GM21528 (cell line): ENCODE measurements at regions not wholly inside any gene's neighbourhood (a gene's known extent, or its start where the extent isn't known, plus 50 kb on each side); places are given as distances from the start of the nearest gene placed in this dataset.
"Not testable (repeated sequence)": the region's sequence is repeated elsewhere in the genome, so short reads cannot be mapped to it uniquely, and the experiment has no call there.

Experiments
- ATAC-seq: cut with Tn5 transposase; IDR thresholded peaks from one replicate; pipeline ENCODE4 v1.9.1; 2021; ENCODE audit warnings: mild to moderate bottlenecking, moderate library complexity; ENCODE audit not compliant: unreplicated experiment, low FRiP score

DNA sequence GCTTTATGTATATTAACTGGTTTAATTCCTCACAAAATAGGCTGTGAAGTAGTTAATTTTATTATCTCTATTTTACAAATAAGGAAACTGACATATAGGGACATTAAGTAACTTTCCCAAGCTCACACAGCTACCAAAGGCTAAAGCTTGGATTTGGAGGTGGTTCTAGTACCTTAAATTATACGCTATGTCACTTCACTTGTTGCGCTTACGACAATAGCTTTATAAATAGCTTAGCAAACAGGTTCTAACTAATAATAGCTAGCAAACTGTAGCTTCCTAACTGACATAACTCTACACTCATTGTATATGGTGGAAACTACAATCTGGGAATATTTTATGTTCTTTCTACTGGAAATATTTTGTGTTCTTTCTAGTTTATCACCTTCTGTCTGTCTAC lies 666.4 kb upstream of the CPEB2 start:
- ATAC-seq = no peak

DNA sequence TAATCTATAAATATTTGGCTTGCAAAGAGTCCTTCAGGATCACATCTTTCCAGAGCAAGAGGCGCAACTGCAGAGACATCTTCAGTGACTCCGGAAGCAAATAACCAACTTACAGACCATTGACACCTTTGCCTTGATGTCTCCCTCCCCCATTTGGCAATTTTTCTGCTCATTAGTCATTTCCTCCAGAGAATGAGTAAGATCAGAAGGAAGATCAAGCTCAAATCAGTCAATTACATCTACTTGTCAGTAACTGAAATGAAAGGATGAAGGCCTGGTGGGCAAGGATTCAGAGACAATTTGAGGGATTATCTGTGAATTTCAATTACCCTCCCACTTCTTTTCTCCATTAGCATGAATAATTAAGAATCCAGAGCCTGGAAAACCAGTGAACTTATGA lies 665.6 kb upstream of the CPEB2 start:
- no peak for ATAC-seq

DNA sequence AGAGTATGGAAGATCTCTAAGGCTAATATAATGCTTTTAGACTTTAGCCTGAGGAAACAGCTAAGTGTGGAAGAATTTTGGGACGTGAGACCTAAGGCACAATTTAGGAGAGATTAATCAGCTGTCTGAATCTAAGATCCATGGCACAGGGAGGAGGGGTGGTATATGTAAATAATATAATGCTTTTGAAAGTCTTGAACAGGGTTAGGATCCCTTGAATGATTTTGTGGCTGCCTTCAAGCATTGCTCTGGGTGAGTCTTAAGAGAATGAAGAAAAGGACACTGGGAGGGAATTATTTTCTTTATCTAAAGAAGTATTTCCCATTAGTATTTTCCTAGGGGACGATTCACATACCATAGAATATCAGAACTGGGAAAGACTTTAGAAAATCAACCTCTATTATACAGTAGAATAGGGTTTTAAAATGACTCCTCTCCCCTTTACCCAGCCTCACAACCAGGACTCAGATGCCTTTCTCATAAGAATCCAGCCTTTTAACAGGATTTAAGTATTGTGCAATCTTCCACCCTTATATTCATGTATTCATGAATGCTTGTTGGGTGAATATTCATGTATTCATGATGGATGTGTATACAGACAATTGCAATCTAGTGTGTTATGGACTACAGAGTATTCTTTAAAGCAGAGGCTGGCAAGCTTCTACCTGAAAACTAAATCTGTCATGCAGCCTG lies 664.2 kb upstream of the CPEB2 start:
- no peak for ATAC-seq

DNA sequence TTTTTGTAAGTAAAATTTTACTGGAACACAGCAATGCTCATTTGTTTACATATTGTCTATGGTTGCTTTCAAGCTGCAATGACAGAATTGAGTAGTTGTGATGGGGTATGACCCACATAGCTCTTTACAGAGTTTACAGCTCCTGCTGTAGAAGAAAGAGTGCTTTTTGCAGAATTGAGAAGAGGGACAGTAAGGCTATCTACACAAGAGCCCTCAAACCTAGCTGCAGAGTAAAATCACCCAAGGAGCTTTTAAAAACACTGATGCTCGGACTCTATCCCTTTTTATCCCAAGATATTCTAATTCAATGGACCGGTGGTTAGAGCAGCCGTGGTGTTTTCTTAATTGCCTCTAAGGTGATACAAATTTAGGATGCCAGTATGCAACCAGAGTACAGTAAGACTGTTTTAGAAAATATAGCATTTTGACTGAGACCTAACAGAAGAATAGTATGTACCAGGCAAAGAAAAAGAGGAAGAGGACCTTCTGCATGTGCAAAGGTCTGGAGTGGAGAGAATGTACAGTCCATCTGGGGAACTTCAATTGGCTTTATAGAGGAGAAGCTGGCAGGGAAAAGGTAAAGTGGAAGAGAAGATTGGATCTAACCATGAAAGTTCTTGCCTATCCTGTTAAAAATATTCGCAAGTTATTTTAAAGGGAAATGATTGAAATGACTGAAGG lies 663.6 kb upstream of the CPEB2 start:
- ATAC-seq = no peak

DNA sequence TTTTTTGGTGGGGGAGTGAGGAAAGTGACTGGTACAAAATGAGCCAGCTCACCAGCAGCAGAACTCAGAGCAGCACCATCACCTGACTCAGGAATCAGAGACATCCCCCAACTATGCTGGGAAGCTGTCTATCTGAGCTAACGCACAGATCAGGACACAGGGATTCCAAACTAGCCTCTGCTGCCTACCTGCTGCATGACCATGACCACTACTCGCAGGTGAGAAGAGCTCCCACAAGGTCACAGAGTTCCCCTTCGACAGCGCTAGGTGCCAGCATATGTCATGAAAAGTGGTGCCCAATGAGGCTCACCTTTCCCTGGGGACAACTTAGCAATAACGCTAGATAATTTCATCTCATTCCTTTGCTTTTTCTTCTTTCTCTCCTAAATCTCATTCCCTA lies 662.6 kb upstream of the CPEB2 start:
- no peak for ATAC-seq

DNA sequence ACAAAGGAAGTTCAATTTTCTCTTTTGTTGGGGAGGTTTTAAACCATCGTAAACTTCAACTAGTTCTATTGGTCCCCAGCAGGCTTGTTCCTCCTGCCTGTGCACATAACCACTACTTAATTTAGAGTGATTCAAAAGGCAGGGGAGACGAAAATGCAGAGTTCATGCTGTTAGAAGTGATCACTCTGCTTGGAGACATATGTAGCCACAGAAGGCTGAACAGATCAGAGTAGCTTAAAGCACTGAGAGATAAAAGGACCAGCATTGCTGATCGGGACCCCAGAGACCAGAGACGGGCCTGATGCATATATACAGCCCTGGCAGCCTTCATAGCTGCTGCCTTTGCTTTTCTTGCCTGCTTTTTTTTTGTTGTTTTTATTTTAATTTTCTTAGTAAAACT lies 662.0 kb upstream of the CPEB2 start:
- no peak for ATAC-seq

DNA sequence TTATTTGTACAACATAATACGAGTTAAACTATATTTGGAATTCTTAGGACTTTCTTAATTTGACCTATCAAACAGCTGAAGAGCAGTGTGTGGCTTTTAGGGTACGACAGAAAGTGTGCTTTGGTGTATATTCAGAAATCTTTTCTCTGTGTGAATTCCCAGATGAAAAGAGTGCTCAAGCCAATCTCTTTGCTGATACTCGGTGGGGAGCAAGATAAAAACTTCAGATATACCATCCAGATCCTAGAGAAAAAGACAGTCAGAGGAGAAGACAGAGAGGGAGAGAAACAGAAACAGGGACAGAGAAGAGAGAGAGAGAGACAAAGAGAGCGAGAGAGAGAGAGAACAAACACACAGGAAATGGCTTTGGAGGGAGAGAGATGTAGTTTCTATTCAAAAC lies 658.3 kb upstream of the CPEB2 start:
- no peak for ATAC-seq

DNA sequence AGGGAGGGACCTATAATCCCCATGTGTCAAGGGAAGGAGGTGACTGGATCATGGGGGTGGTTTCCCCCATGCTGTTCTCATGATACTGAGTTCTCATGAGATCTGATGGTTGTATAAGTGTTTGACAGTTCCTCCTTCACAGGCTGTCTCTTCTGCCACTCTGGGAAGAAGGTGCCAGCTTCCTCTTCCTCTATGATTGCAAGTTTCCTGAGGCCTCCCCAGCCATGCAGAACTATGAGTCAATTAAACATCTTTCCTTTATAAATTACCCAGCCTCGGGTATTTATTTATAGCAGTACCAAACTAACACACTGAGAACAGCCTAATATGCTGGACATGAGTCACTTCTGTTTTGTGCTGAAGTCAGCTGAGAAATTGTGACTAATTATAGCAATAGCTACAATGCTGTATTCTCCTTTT lies 656.9 kb upstream of the CPEB2 start:
- ATAC-seq = no peak

DNA sequence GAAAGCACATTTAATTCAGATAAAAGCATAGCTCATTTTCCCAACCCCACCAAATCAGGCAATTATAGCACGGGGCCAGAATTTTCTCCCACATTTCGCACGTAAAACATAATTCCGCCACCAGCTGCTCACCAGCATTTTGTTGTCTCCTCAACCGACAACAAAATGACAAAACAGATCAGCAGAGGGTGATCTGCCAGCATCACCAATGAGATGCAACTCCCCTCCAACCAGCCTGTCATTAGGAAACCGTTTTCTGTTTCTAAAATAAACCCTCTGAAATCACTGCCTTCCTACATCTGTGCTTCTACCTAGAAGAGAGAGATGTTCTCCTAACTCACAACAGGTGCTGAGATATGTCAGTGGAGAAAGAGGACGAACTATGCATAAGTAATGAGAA lies 654.8 kb upstream of the CPEB2 start:
- no peak for ATAC-seq

DNA sequence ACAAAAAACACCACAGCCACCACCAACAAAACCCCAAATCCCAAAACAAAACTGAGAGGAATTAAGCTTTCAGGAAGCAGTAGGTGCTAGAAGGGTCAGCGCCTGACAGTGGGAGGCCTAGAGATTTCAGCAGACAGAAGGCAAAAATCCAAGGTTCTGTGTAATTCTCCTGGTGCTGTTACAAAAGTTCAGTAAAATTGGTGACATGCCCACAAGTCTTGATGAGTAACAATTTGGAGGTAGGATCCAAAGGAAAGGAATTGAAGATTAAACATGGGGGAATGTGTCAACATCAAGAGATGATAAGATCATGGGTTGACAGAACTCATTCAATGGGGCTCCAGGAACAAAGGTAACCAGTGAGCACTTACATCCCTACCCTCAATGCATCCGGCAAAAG lies 653.8 kb upstream of the CPEB2 start:
- ATAC-seq = no peak

DNA sequence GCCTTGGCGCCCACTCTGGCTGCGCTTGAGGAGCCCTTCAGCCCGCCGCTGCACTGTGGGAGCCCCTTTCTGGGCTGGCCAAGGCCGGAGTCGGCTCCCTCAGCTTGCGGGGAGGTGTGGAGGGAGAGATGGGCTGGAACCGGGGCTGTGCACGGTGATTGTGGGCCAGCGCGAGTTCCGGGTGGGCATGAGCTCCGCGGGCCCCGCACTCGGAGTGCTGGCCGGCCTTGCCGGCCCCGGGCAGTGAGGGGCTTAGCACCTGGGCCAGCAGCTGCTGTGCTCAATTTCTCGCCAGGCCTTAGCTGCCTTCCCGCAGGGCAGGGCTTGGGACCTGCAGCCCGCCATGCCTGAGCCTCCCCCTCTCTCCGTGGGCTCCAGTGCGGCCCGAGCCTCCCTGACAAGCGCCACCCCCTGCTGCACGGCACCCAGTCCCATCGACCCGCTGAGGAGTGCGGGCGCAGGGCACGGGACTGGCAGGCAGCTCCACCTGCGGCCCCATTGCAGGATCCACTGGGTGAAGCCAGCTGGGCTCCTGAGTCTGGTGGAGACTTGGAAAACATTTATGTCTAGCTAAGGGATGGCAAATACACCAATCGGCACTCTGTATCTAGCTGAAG lies 643.6 kb upstream of the CPEB2 start:
- ATAC-seq = not testable (repeated sequence)

DNA sequence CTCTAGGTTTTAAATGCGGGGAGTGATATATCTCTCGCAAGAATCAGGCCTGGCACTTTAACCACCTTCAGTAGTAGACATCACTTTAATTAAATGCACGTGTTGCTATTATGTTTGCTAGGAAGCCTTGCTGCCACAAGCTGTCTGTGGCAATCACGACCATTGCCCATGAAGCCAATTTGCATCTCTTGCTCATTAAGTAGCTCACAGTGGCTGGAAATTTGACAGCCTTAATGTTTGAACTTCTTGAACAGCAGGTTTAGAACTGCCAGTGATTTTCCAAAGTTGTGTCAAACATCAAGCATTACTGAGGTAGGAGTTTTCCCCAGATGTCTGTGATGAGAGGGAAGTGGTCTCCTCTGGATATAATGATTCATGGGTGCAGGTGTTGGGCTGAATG lies 642.3 kb upstream of the CPEB2 start:
- ATAC-seq = no peak

DNA sequence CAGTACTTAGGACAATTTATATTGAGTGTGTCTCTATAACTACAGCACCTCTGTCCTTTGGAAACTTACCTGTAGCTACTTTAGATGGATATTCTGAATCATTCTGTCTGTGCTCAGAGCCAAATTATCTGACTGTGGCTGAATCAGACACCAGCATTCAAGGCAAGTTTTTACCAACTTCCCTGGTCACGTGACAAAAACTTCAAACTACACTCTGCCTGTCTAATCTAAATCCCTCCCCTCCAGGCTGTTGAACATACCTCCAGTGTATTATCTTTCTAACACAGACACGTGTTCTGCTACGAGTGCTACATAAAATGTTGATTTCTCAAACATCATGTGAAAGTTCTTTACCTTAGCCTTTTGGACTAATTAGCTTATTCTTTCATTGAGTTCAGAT lies 641.2 kb upstream of the CPEB2 start:
- ATAC-seq = no peak

DNA sequence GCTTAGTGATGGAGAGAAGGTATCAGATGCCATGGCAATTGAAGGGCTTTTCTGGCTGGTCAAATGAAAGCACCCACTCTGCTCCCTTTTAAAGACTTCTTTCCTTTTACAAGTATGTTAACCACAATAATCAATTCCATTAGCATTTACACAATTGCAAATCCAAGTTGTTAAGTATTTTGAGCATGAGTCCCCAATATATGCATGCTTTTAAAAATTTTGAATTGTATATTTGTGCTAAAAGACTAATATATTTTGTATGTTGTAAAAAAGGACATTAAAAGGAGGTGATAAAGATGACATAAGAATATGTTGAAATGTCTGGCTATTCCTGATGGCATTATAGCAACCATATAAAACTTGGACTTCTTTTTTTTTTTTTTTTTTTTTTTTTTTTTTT lies 639.9 kb upstream of the CPEB2 start:
- ATAC-seq = no peak

DNA sequence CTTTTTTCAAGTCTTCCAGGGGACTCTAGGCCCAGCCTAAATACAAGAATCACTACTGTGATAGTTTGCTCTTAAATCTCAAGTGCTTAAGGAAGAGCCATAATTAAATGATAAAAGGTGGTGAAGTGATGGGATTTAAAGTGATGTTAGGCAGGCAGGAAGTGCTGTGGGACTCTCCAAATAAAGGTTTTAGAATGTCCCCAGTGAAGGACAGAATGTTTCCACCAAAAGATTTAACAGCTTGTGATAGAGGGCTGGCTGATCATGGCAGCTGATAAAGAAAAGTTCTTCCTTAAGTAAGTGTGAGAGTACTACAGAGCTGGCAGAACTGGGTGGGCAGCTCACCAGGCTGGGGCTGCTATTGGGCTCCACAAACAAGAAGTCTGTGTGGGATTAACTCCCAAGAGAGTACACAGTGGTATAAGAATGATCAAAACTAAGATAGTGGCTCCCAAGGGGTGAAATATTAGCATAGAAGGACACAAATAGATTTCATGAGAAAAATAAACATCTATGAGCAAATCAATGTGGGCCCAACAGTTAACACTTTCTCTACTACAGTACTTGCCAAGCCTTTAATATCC lies 637.2 kb upstream of the CPEB2 start:
- ATAC-seq = no peak

DNA sequence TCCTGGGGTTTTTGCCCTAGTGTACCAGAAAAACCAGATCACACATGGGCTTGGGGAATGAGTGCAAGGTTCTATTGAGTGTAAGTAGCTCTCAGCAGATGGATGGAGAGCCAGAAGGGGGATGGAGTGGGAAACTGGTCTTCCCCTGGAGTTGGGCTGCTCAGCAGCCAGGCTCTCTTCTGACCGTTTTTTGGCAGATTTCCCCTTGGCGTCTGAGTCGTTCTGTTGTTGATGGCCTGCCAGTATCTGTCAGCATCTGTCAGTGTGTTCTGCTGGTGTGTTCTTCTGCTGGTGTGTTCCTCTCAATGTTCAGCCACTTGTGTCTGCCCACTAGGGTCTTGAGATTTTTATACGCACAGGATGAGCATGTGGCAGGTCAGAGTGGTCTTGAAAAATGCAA lies 633.9 kb upstream of the CPEB2 start:
- no peak for ATAC-seq

DNA sequence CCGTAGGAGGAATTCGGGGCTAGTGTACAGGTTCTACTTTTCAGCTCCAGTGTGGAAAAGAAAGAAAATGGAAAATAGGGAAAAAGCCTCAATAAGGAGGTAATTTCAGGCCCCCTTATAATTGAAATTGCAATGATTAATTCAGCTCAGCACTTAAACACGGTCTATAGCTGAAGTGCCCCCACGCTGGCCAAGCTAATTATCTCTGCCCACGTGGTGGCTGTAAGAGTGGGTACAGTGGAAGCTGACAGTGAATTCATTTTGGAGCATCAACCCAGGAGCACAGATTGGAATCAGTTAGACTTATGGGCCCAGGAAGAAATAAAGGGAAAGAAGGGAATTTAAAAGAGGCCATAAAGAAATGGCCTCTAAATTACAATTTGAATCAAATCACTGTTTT lies 631.1 kb upstream of the CPEB2 start:
- no peak for ATAC-seq

DNA sequence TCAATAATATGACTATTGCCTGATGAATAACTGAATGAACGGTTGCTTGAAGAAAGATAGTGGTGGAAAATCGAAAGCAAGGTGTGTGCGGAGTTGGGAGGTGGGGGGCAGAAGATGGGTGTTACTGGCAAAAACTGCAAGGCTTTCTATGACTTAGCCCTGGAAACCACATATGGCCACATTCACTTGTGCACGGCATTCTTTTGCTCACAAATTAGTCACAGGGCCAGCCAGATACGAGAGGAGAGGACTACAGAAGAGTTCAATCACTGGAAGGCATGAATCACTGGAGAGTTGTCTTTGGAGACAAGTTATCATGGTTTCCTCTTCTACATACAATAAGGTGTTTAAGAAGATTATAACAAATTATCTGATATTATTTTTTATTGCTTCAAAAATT lies 626.5 kb upstream of the CPEB2 start:
- ATAC-seq = no peak

DNA sequence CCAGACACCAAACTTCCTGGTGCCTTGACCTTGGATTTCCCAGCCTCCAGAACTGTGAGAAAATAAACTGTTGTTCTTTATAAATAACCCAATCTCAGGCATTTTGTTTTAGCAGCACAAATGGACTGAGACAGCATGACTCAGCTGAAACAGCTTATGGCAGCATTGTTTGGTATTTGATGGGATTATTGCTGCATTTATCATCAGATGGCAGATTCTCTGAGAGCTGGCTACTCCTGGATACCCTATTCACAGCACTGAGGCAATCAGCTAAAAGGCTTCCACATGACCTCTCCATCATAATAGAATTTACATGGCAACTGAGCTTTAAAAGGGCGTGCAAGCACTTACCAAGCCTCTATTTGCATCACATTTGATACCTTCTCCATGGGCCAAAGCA lies 623.1 kb upstream of the CPEB2 start:
- no peak for ATAC-seq

DNA sequence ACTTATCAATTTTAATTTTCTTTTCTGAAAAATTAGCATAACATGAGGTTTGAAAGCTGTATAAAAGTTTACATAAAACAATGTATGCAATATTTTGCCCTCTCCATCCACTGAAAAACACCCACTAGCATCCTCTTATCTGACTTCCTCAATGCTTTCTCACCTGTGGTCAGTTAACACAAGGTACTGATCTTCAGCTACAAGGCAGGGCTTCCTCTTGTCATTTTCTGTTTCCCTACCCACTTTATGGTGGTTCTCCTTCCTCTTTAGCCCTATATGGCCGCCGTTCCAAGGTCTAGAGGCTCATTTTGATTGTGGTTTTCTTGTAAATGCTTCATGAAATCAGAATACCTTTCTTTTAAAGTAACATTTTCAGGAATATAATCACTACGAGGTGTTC lies 618.6 kb upstream of the CPEB2 start:
- no peak for ATAC-seq

DNA sequence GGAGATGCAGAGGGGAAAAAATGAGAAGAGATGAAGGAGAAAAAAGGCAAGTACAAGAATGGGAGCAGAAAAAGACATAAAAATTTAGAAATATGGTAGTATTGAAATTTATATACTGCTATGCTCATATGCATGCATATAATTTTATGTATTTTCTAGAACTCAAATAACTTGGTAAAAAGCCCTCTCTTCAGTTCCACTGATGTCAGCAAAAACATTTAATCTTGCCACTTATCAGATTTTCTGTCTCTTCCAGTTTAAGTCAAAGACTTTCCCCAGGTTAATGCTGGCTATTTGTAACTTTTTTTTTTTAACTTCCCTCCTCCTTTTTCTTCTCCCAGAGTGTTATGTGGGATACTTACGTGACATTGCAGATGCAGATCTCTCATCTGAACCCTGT lies 617.5 kb upstream of the CPEB2 start:
- no peak for ATAC-seq

DNA sequence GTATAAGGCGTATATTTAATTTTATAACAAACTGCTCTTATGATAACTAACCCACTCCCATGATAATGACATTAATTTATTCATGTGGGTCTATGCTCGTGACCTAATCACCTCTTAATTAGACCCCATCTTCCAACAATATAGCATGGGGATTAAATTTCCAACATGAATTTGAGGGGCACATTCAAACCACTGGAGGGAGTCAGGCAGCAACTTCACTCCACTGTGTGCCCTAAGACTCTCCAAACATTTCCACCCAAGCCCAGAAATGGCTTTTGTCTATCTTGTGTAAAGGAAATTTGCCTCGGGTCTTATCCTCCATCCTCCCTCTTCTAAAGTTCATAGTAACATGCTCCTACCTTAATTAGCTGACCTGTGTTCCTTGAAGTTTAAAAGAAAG lies 616.1 kb upstream of the CPEB2 start:
- no peak for ATAC-seq
